ENCODE measurements at regions not wholly inside any gene's neighbourhood (a gene's known extent, or its start where the extent isn't known, plus 50 kb on each side); places are given as distances from the start of the nearest gene placed in this dataset.

GRCh38 chr5:82850393-82850792 is 226.8 kb downstream of the TMEM167A start:
- no peak for DNase-seq (ENCODE audit: low read depth in 2 of 2)

GRCh38 chr5:82849885-82850284 is 227.3 kb downstream of the TMEM167A start:
- DNase-seq (ENCODE audit: low read depth in 2 of 2): no peak

GRCh38 chr5:82847562-82847961 is 229.6 kb downstream of the TMEM167A start:
- DNase-seq (ENCODE audit: low read depth in 2 of 2): no peak

GRCh38 chr5:82839881-82840280 is 237.3 kb downstream of the TMEM167A start:
- no peak for DNase-seq (ENCODE audit: low read depth in 2 of 2)

- DNase-seq (ENCODE audit: low read depth in 2 of 2): no peak
Observed at GRCh38 chr5:82835488-82835887, 241.7 kb downstream of the TMEM167A start.

- no peak for DNase-seq (ENCODE audit: low read depth in 2 of 2)
Observed at GRCh38 chr5:82834151-82834550, 243.0 kb downstream of the TMEM167A start.

- no peak for DNase-seq (ENCODE audit: low read depth in 2 of 2)
Observed at GRCh38 chr5:82833277-82833676, 243.9 kb downstream of the TMEM167A start.

GRCh38 chr5:82832445-82832844 is 244.7 kb downstream of the TMEM167A start:
- DNase-seq (ENCODE audit: low read depth in 2 of 2): no peak

- no peak for DNase-seq (ENCODE audit: low read depth in 2 of 2)
Observed at GRCh38 chr5:82828211-82828610, 249.0 kb downstream of the TMEM167A start.

- no peak for DNase-seq (ENCODE audit: low read depth in 2 of 2)
Observed at GRCh38 chr5:82827651-82828050, 249.5 kb downstream of the TMEM167A start.

GRCh38 chr5:82822634-82822927 is 254.6 kb downstream of the TMEM167A start:
- no peak for DNase-seq (ENCODE audit: low read depth in 2 of 2)

- DNase-seq (ENCODE audit: low read depth in 2 of 2): no peak
Observed at GRCh38 chr5:82821846-82822633, 255.2 kb downstream of the TMEM167A start.

GRCh38 chr5:82820961-82821845 is 256.0 kb downstream of the TMEM167A start:
- no peak for DNase-seq (ENCODE audit: low read depth in 2 of 2)

- DNase-seq (ENCODE audit: low read depth in 2 of 2): no peak
Observed at GRCh38 chr5:82820188-82820587, 257.0 kb downstream of the TMEM167A start.

- no peak for DNase-seq (ENCODE audit: low read depth in 2 of 2)
Observed at GRCh38 chr5:82817897-82818676, 259.1 kb downstream of the TMEM167A start.

- DNase-seq (ENCODE audit: low read depth in 2 of 2): no peak
Observed at GRCh38 chr5:82816926-82817325, 260.3 kb downstream of the TMEM167A start.

- DNase-seq (ENCODE audit: low read depth in 2 of 2): no peak
Observed at GRCh38 chr5:82815871-82816270, 261.3 kb downstream of the TMEM167A start.

GRCh38 chr5:82813861-82814260 is 263.3 kb downstream of the TMEM167A start:
- no peak for DNase-seq (ENCODE audit: low read depth in 2 of 2)

- DNase-seq (ENCODE audit: low read depth in 2 of 2): no peak
Observed at GRCh38 chr5:82812575-82812974, 264.6 kb downstream of the TMEM167A start.

- DNase-seq (ENCODE audit: low read depth in 2 of 2): no peak
Observed at GRCh38 chr5:82811490-82811889, 265.7 kb downstream of the TMEM167A start.

GRCh38 chr5:82809420-82810143 is 267.6 kb downstream of the TMEM167A start:
- DNase-seq (ENCODE audit: low read depth in 2 of 2): no peak

GRCh38 chr5:82808960-82809359 is 268.2 kb downstream of the TMEM167A start:
- DNase-seq (ENCODE audit: low read depth in 2 of 2): no peak
